HG03571 (cell line): ENCODE measurements at regions not wholly inside any gene's neighbourhood (a gene's known extent, or its start where the extent isn't known, plus 50 kb on each side); places are given as distances from the start of the nearest gene placed in this dataset.
A peak's percentile ranks its signal among the peaks of the same experiment; 100 is the strongest.
"Not testable (repeated sequence)": the region's sequence is repeated elsewhere in the genome, so short reads cannot be mapped to it uniquely, and the experiment has no call there.

Source experiments
- ATAC-seq: cut with Tn5 transposase; IDR thresholded peaks from one replicate; pipeline ENCODE4 v1.9.1; 2021; ENCODE audit not compliant: unreplicated experiment

- no peak for ATAC-seq
Observed at GRCh38 chr2:182548031-182548950, 121.5 kb upstream of the PDE1A start.

GRCh38 chr2:182550234-182550633 lies 123.4 kb upstream of the PDE1A start:
- ATAC-seq, result no peak

- not testable (repeated sequence) for ATAC-seq
Observed at GRCh38 chr2:182552232-182552631, 125.4 kb upstream of the PDE1A start.

GRCh38 chr2:182552785-182553184 lies 125.9 kb upstream of the PDE1A start:
- not testable (repeated sequence) for ATAC-seq

- ATAC-seq, result peak; percentile 100
Observed at GRCh38 chr2:182553483-182553882, 126.6 kb upstream of the PDE1A start.

GRCh38 chr2:182554950-182555349 lies 128.1 kb upstream of the PDE1A start:
- no peak for ATAC-seq

GRCh38 chr2:182558564-182558963 lies 131.7 kb upstream of the PDE1A start:
- no peak for ATAC-seq

GRCh38 chr2:182559623-182560022 lies 132.8 kb upstream of the PDE1A start:
- no peak for ATAC-seq

GRCh38 chr2:182565911-182566567 lies 139.2 kb upstream of the PDE1A start:
- no peak for ATAC-seq

GRCh38 chr2:182573553-182573952 lies 142.5 kb upstream of the DNAJC10 start:
- ATAC-seq, result no peak

- ATAC-seq, result no peak
Observed at GRCh38 chr2:182577816-182578215, 138.2 kb upstream of the DNAJC10 start.

- ATAC-seq, result no peak
Observed at GRCh38 chr2:182581196-182581935, 134.7 kb upstream of the DNAJC10 start.

GRCh38 chr2:182584462-182584861 lies 131.6 kb upstream of the DNAJC10 start:
- ATAC-seq, result no peak

- no peak for ATAC-seq
Observed at GRCh38 chr2:182585001-182585400, 131.1 kb upstream of the DNAJC10 start.

GRCh38 chr2:182585430-182585829 lies 130.6 kb upstream of the DNAJC10 start:
- no peak for ATAC-seq

GRCh38 chr2:182586426-182586825 lies 129.6 kb upstream of the DNAJC10 start:
- no peak for ATAC-seq

GRCh38 chr2:182587831-182588230 lies 128.2 kb upstream of the DNAJC10 start:
- no peak for ATAC-seq

GRCh38 chr2:182589121-182589520 lies 126.9 kb upstream of the DNAJC10 start:
- no peak for ATAC-seq

- no peak for ATAC-seq
Observed at GRCh38 chr2:182591774-182592173, 124.3 kb upstream of the DNAJC10 start.

GRCh38 chr2:182592691-182593393 lies 123.2 kb upstream of the DNAJC10 start:
- no peak for ATAC-seq

- ATAC-seq, result no peak
Observed at GRCh38 chr2:182593394-182593975, 122.6 kb upstream of the DNAJC10 start.
